NCI-H2107 treated with DMSO at 0.1 percent for 48 hours (cell line): ENCODE measurements at regions not wholly inside any gene's neighbourhood (a gene's known extent, or its start where the extent isn't known, plus 50 kb on each side); places are given as distances from the start of the nearest gene placed in this dataset.

Experiments used
- DNase-seq: peaks from one replicate; lab custom pipeline; 2025; ENCODE audit not compliant: unreplicated experiment; lab: John Stamatoyannopoulos, UW

DNA sequence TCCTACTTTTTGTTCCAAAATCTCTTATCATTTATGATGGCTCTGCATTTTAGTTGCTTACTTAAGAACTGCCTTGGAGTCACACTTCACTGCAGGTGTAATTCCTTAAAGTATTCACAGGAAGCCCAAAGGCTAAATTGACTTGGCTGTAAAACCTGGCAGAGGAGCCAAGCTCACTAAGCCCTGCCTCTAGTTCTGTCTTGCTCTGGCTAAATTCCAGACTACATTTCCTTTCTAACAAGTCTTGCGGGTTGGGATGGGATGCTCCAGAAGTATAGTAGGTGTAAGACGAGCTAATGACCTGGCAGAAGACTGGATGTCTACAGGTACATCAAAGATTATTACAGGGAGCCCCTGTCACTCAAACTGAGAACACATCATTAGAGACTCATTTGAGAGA, 924.0 kb upstream of the INTU start:
- DNase-seq, result no peak

DNA sequence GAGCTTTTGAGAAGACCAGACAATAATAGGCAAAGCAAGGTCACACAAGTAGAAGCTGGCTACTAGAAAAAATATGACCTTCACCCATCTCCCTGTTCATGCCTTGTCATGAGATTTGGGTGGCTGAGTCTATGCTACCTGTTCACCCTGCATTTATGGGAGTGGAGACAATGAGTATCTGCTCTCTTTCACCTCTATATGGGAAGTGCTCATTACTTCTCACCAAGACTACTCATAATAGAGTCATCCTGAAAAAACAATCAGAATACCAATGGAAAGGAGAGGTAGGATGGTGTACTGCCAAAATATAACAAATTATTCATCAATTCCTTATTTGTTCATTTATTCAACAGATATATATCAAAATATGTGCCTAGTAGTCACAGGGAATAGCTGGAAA, 921.8 kb upstream of the INTU start:
- no peak for DNase-seq

DNA sequence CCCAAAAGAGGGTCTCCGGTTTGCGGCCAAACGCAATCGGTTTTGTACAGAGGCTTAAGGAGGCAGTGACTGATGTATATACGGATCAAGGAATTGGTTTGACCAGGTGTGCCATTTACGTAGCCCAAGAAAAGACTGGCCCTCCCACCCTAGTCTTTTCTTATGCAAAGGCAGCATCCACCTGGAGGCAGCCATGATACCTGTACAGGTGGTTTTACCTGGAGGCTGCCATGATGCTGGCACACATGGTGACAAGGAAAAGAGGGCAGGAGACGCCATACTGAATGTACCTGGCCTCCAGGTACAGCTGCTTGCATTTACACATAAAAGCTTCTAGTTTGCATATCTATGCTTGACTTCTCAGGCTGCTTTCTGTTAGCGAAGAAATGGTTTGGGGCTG, 917.7 kb upstream of the INTU start:
- no peak for DNase-seq

DNA sequence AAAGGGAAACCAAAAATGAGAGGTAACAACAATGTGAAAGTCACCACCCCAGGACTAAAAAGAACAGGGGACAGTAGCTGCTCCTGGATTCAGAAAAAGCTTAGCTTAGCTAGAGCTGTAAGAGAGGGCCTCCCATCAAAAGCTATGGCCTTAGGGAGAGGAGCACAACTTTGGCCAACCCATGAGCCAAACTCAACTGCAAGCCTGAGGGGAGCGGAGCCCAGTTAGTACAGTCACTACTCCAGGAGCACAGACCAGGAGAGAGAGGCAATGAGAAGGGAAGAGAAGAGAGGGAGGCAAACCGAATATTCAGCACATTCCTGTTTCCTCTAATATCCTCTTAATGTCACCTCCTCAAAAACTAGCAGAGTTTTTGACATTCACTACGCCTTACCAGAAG, 917.1 kb upstream of the INTU start:
- DNase-seq, result no peak

DNA sequence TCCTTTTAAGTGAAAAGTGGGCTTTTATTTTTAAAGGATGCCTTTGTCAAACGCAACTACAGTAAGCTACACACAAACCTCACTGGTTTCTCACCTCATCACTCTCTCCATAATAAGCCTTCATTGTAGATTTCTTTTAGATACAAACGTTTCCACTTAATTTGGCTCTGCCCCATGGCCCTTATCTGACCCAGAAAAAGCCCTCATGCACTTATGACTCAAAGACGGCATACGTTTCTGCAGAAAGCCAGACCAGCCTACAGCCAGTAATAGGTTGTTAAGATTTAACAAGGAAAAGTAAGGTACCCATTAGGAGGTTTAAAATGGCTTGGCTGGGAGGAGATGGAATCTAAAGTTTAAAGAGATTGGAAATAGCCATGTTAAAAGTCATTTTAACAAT, 914.6 kb upstream of the INTU start:
- DNase-seq, result no peak

DNA sequence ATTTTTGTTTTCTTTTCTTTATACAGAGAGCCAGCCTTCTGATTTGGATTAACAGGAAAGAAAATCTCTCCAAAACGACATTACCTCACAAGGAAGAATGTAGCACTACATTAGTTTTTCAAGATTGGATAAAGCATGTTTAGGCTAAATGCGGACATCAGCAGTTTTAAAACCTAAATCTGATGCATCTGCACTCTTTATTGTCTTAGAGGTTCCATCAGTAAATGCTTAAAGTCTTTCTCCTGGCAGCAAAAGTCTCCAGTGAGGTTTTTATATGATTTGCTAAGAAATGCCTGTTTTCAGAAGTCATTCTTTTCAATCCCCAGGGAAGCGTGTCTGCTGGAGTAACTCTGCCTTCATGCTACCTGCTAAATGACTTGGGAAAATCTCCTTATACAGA, 912.9 kb upstream of the INTU start:
- DNase-seq, result no peak

DNA sequence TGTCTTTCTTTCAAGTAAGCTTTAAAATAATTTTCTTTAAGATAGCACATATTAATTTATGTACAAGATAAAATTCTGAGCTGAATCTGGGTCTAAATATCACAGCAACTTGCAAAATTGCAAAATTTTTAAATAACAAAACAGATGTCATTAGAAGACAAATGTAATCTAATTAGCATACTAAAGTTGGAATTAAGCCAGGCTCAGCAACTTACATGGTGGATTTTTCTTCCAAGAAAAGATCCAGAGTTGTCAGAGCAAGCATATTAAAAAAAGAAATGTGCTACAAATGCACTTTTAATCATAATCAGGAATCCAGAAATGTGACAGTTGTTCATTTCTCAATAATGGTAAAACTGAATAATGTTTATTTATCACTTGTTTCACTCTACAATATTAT, 906.9 kb upstream of the INTU start:
- DNase-seq, result no peak

DNA sequence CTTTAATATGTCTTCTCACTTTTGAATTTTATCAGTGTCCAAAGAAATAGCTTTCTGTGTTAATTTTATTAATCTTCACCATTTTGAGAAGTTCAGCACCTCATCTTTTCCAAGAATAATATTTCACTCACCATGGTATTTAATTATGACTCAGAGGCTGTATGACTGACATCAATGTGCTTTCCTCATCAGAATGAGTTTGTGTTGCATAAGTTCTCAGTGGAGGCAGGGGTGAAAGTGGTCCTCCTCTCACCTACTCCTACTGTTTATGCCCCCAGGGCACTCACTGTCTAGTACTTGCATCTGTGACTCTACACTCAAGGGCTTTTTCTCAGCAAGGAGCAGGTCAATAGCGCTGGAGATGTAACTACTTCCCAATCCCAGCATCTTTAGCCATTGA, 905.3 kb upstream of the INTU start:
- DNase-seq, result no peak

DNA sequence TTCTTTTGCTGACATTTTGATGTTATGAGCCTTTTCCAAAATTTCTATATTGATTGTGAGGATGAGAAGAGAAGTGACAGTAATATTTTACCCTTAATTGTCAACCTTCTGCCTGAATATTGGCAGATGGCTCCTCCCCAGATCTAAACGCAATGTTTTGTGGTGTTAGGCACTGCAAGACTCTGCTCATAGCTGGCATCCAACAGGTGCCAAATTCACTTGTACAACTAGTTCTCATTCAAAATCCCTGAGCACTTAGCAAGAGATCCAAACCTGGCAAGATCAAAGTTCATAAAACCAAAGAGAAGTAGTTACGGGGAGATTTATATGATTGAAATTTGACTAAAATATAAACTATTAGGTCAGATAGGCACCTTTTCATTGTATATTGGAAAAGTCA, 901.7 kb upstream of the INTU start:
- DNase-seq, result no peak

DNA sequence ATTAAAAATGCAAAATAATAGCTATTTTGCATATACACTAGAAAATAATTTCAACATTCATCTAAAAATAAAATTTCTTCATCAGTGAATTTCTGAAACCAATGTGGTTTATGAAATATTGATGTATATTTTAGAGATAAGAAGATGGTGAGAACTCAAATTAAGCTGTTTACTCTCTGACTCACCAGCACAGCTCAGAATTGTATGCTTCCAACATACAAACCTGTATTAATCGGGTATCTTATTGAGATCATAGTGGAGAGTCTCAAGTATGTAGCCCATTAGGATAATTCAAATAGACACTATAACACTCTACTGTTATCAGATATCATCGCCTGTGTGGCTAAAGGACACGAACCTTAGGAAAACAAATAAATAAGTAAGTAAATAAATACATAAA, 899.5 kb upstream of the INTU start:
- no peak for DNase-seq

DNA sequence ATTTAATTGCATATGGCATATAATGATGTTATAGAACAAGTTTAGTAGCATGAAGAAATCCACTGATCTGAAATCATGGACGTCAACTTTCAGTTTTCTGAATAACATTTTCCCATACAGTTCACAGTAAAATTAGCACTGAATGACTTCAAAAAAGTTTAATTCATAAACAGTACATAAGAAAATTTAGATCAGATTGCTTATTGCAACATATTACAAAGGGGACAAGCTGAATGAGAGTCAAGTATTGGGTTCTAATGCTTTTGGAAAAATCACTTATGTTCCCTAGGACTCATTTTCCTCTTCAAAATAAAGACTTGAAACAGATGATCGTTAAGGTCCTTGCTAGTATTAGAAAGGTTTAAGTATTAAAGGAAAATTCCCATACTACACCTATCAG, 898.3 kb upstream of the INTU start:
- DNase-seq, result no peak

DNA sequence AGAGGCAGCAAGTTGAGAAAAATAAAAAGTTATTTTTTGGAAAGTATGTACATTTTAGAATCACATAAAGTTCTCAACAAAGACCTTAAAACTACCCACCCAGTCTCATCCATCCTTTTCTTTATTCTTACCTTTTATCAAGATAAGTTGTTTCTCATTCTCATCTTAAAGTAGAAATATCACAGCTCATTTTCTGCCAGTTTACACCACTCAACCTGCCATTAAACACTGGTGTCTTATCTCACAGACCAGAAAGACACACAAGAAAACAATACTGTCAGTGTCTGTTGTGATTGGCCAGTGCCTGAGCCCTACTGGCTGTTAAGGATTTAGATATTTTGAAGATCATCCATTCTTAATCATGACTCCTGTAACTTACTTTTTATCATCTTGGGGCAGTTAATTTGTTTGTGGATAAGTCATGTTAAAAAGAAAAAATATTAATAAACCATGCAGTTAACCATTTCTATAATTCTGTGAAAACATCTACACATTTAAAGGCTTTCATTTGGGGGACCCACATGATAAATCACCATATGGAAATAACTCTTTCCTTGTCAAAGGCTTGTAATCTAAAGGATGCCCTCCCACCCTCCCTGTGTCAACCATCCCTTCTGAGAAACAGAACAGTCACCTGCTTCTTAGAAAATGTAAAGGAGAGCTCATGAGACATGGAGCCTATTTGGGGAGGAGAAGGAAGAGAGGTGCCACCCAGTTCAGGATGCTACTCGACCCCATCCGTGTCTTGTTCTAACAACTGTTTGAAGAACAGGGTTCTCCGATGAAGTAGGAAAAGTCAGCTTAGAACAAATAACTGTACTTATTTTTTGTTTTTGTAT, 897.2 kb upstream of the INTU start:
- no peak for DNase-seq

DNA sequence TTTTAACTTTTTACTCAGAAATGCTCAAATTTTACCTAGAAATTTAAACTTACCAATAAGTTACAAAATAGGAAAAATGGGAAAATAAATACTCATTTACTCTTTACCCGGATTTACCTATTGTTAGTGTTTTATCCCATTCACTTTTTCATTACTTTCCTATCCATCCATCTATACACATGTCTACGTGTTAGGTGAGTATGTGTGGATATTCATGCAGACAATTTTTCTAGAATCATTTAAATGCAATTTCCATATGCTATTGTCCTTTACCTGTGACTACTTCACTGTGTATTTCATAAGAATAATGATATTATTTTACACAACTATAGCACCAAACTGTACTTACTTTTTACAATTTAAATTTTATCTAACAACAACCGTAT, 896.6 kb upstream of the INTU start:
- no peak for DNase-seq

DNA sequence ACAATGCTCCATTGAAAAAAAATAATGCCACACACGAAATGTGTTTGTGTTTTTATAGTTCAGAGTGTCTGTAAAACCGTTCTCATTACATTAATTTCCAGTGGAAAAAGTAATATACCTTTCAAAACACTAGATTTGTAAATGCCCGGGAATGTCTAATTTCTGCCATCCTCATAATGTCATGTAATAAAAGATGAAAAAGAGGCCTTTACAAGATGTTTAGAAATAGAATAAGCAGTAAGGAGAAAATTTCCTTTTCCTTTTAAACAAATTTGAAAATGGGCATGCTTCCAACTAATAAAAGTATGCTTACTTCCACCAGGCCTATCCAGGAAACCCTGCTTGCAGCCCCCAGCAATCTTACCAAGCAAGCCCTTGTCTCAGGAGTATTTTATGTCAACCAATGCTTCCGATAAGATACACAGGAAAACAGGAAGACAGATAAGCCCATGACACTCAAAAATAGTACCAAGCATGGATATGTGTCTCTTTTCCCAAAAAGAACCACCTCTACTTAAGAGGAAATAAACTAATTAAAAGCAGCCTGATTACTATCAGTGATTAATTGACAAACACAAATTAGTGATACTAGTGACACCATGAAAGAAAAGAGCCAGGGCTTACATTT, 894.7 kb upstream of the INTU start:
- DNase-seq, result no peak

DNA sequence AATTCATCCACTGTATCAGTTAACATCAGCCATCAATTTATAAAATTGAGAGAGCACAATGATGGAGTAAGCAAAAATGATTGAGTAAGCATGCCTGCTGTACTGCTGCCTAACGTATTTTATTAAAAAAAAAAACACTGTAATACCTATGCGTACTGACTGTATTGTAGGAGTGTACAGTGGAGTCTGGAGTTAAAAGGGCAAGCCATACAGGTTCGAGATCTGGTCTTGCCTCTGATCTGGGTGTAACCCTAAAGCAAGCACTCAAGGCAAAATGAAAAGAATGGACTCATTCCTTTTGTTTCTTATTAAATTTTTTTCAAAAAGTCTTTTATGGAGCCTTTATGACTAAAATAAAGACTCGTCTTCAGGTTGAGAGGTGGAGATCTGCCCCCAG, 894.2 kb upstream of the INTU start:
- DNase-seq, result no peak

DNA sequence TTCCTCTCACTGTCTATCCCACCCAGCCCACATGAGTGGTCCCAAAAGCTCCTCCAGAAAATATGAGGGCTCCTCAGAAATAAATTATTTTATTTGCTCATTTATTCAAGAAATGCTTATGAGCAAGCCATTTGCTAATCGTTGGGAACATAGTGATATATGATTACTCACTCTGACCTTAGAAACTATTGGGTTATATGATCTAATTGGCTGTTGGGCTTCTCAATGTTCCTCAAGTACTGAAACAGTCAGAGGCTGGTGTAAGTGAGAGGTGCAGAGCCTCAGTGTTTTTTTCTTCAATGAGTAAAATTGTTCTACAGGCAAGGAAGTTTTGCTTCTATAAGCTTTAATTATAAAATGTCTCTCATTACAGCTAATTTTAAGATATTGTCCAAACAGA, 893.8 kb upstream of the INTU start:
- DNase-seq, result no peak

DNA sequence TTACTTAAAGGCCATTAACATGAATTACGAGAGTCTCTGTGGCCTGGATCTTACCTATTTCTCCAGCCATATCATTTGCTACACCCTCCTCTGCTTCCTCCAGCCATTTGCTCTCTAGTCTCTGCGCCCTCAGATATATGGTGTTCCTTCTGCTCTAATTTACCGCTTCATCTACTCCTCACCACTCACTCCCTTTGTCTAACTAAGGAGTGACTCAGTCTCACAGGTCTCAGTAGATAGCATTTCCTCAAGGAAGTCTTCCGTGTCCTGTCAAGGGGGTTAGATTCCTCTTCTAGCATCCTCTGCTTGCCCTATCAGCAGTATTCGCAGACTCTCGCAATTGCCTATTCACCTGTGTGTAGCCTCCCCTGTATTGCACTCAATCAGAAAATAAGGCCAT, 892.1 kb upstream of the INTU start:
- no peak for DNase-seq

DNA sequence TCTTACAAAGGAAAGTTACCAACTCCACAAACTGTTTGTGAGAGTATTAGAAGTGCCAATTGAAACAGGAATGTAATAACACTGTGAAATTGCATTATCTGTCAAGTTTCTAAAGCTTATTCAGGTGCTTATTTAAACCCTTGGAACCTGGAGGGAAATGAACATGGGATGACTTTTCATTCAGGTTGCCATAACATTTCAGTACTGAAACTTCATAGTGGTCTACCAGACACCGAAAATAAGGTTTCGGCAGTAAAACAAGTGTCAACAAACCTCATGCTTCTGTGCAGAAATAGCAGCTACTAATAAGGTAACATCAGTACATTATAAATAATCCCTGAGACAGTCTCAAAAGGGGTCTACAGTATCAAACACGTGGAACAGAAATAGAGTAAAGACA, 890.7 kb upstream of the INTU start:
- DNase-seq, result no peak

DNA sequence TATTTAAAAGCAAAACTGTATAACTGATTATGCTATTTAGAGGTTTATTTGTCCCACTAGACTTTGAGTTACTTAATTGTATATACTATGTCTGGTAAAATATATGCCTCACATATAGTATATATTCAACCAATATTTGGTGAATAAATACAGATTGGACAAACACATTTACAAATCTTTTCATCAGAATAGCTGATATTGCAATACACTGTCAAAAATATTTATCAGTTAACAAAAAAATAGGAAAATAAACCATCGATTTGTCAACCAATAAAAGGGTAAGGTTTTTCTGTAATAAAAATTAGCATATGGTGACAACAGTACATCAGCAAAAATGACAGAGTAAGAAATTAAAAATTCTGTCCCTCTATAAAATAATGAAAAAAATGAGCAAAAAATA, 889.9 kb upstream of the INTU start:
- DNase-seq, result no peak

DNA sequence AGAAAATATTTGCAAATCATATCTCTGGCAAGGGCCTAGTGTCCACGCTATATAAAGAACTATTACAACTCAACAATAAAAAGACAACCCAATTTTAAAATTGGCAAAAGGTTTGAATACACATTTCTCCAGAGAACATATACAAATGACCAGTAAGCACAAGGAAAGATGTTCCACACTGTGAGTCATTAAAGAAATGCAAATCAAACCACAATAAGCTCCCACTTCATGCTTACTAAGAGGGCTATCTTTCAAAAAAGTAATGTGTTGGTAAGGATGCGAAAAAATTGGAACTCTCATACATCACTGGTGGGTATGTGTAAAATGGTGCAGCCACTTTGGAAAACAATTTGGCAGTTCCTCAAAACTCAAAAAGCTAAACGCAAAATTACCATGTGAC, 884.0 kb upstream of the INTU start:
- no peak for DNase-seq

DNA sequence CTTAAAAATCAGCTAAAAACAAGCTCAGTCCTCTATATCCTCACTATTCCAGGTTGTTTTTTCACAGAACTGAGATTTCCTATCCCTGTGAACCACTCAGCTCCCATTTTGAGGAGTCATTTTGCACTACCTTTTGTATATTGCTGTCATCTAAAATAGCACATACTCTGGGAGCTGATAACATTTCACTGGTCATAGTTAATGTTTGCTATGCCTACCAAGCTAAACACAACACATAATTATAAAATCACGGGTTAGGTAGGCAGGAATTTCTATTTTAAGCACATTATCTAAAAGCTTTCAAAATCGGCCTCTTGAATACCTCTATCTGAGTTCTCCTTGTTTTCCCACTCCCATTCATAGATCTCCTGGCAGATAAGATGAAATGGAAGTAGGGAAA, 882.0 kb upstream of the INTU start:
- DNase-seq, result no peak

DNA sequence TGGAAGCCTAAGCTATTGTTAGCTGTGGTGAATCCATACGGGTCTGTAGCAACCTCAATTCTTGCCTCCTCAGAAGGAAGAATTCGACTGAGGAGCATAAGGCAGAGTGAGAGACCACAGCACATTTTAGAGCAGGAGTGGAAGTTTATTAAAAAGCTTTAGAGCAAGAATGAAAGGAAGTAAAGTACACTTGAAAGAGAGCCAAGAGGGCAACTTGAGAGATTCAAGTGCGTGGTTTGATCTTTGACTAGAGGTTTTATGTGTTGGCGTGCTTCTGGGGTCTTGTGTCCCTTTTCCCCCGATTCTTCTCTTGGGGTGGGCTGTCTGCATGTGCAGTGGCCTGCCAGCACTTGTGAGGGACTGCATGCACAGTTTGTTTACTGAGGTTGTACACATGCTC, 880.6 kb upstream of the INTU start:
- no peak for DNase-seq

DNA sequence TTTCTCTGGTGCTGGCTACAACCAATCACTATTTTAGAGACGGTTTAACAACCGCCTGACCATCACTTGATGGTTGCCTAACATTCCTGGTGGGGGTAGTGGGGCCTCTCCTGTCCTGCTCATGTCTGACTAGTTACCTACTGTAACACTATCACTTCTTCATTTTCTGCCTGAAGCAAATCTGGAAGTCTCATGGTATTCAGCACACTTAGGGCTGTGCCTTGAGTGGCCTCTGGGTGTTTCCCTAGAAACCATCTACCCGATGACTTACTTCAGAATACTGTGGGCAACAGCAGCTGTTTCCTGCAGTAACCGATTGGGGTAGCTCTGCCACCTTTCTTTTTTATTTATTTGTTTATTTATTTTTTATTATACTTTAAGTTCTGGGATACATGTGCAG, 880.1 kb upstream of the INTU start:
- no peak for DNase-seq
